ENCODE measurements at regions not wholly inside any gene's neighbourhood (a gene's known extent, or its start where the extent isn't known, plus 50 kb on each side); places are given as distances from the start of the nearest gene placed in this dataset.

GRCh38 chr5:125046838-125047237 lies 300.4 kb upstream of the ZNF608 start:
- Histone ChIP-seq H3K27me3 (no peaks in the 10 kb centered on the region), H3K9me3 (no peaks in the 10 kb centered on the region), H3K27ac (no peak overlapping the region), H3K4me1 (peaks cover 0 to 5% of the 10 kb centered on the region in 2 donors), H3K36me3 (no peaks in the 10 kb centered on the region), H3K4me3 (no peak overlapping the region)
- intact Hi-C loops (cut with DNase I; ENCODE audit: low total_unique reads) = no loop called here
- TF ChIP-seq POLR2A (IDR thresholded peaks at IDR 0.05) (no peak), CTCF (IDR thresholded peaks at IDR 0.05) (no peak)
- DNase-seq = no peak

GRCh38 chr5:125047871-125048270 lies 301.4 kb upstream of the ZNF608 start:
- Histone ChIP-seq H3K27ac (no peak overlapping the region), H3K36me3 (no peaks in the 10 kb centered on the region), H3K4me1 (peaks cover 0 to 5% of the 10 kb centered on the region in 2 donors), H3K4me3 (no peak overlapping the region), H3K9me3 (no peaks in the 10 kb centered on the region), H3K27me3 (no peaks in the 10 kb centered on the region)
- TF ChIP-seq POLR2A (IDR thresholded peaks at IDR 0.05) (no peak), CTCF (IDR thresholded peaks at IDR 0.05) (no peak)
- intact Hi-C loops (cut with DNase I; ENCODE audit: low total_unique reads) = no loop called here
- DNase-seq = no peak

GRCh38 chr5:125049721-125050702 lies 303.6 kb upstream of the ZNF608 start:
- intact Hi-C loops (cut with DNase I; ENCODE audit: low total_unique reads) = no loop called here
- no peak overlapping the region for H3K4me3 ChIP-seq
- DNase-seq = peak in 1 of 2 donors; percentile 51
- TF ChIP-seq CTCF (IDR thresholded peaks at IDR 0.05) (no peak), POLR2A (IDR thresholded peaks at IDR 0.05) (no peak)
- H3K27me3 ChIP-seq = no peaks in the 10 kb centered on the region
- no peaks in the 10 kb centered on the region for H3K9me3 ChIP-seq
- H3K36me3 ChIP-seq = no peaks in the 10 kb centered on the region
- peak overlapping the region; percentile 20 to 34 for H3K27ac ChIP-seq
- H3K4me1 ChIP-seq = no peaks in the 10 kb centered on the region

GRCh38 chr5:125050926-125051325 lies 304.5 kb upstream of the ZNF608 start:
- Histone ChIP-seq H3K9me3 (no peaks in the 10 kb centered on the region), H3K4me3 (no peak overlapping the region), H3K36me3 (no peaks in the 10 kb centered on the region), H3K27ac (no peak overlapping the region), H3K27me3 (no peaks in the 10 kb centered on the region), H3K4me1 (no peaks in the 10 kb centered on the region)
- intact Hi-C loops (cut with DNase I; ENCODE audit: low total_unique reads) = no loop called here
- no peak for DNase-seq
- no peak for TF ChIP-seq CTCF (IDR thresholded peaks at IDR 0.05)
- TF ChIP-seq POLR2A (IDR thresholded peaks at IDR 0.05) = no peak

- intact Hi-C loops (cut with DNase I; ENCODE audit: low total_unique reads) = no loop called here
- no peaks in the 10 kb centered on the region for H3K4me1 ChIP-seq
- H3K36me3 ChIP-seq = no peaks in the 10 kb centered on the region
- no peak overlapping the region for H3K27ac ChIP-seq
- no peak for DNase-seq
- H3K4me3 ChIP-seq = no peak overlapping the region
- no peaks in the 10 kb centered on the region for H3K27me3 ChIP-seq
- no peaks in the 10 kb centered on the region for H3K9me3 ChIP-seq
- TF ChIP-seq POLR2A (IDR thresholded peaks at IDR 0.05) (no peak), CTCF (IDR thresholded peaks at IDR 0.05) (no peak)
Measured at GRCh38 chr5:125052584-125052983, 306.1 kb upstream of the ZNF608 start.
